Endothelial cell of umbilical vein (primary cell): ENCODE measurements at regions not wholly inside any gene's neighbourhood (a gene's known extent, or its start where the extent isn't known, plus 50 kb on each side); places are given as distances from the start of the nearest gene placed in this dataset.

Experiments used
- BruUV-seq: library from RNA; stranded (reverse); fragments of 400-500 nt; replicated peaks from 2 replicates; lab custom pipeline; 2021; lab: Mats Ljungman, UMichigan
- CTCF ChIA-PET: fragments of 300-600, 350-600 bp; sonication (Branson Sonifier 250); formaldehyde crosslinking; loops from one replicate; lab custom pipeline; 2021; ENCODE audit warnings: antibody characterized with exemption, inconsistent platforms; lab: Charles Lee
- POLR2A ChIA-PET: fragments of 300-600, 350-600 bp; sonication (Branson Sonifier 250); formaldehyde crosslinking; loops from one replicate; lab custom pipeline; 2021; ENCODE audit warnings: antibody characterized with exemption, inconsistent platforms; lab: Charles Lee
- DNase-seq: peaks from one replicate; pipeline ENCODE4 v3.0.0-alpha.2; 2011; ENCODE audit warnings: low read depth, low spot score
- FAIRE-seq: peaks from 2 replicates; lab custom pipeline; 2011; peaks lifted over from hg19 to GRCh38; lab: Jason Lieb, UNC
- H2AFZ ChIP-seq: 2 replicates; pipeline ENCODE4 v1.6.0; 2012; ENCODE audit warnings: low read depth, low read length, control low read depth, inconsistent platforms
- H3K27ac ChIP-seq: 2 replicates; pipeline ENCODE4 v1.5.1; 2011; ENCODE audit warnings: low read depth, mild to moderate bottlenecking, control low read depth, low read length, moderate library complexity; ENCODE audit not compliant: insufficient read depth
- H3K27me3 ChIP-seq, 2 experiments: 2 replicates each; pipeline versions ENCODE4 v1.6.0 to v1.6.1; 2011; ENCODE audit warnings: low read length in 2 of 2, mixed read lengths in 1 of 2; ENCODE audit not compliant: control insufficient read depth in 2 of 2, insufficient read depth in 2 of 2
- H3K36me3 ChIP-seq, 2 experiments: 2 replicates in 1 of 2; 3 replicates in 1 of 2; pipeline ENCODE4 v1.5.1; 2011; ENCODE audit warnings: low read length in 2 of 2, mild to moderate bottlenecking in 1 of 2, moderate library complexity in 1 of 2; ENCODE audit not compliant: control insufficient read depth in 2 of 2, insufficient read depth in 2 of 2; ENCODE audit errors: extremely low read depth in 1 of 2
- H3K4me1 ChIP-seq: 3 replicates; pipeline ENCODE4 v1.5.1; 2011; ENCODE audit warnings: mild to moderate bottlenecking, low read length; ENCODE audit not compliant: control insufficient read depth, insufficient read depth; ENCODE audit errors: extremely low read depth
- H3K4me2 ChIP-seq: 2 replicates; pipeline ENCODE4 v1.6.1; 2011; ENCODE audit warnings: low read length, control low read depth, mixed read lengths; ENCODE audit not compliant: insufficient read depth
- H3K4me3 ChIP-seq, 3 experiments: fragments of 200-600 bp in 1 of 3; sonication (generic), shearing (Covaris generic) in 1 of 3; replicated peaks in 1 of 3; 2 replicates each; pipeline ENCODE4 v1.5.1; 2011 to 2016; ENCODE audit warnings: control low read depth in 3 of 3, low read length in 3 of 3, mild to moderate bottlenecking in 2 of 3, inconsistent platforms in 1 of 3, low read depth in 1 of 3, moderate library complexity in 1 of 3; ENCODE audit not compliant: insufficient read depth in 1 of 3
- H3K79me2 ChIP-seq: 2 replicates; pipeline ENCODE4 v1.6.0; 2012; ENCODE audit warnings: low read length, inconsistent platforms; ENCODE audit not compliant: control insufficient read depth, insufficient read depth
- H3K9ac ChIP-seq: replicated peaks from 2 replicates; pipeline ENCODE3; 2011; ENCODE audit warnings: low read length, control low read depth; ENCODE audit not compliant: insufficient read depth; ENCODE audit errors: extremely low read depth
- H3K9me1 ChIP-seq: replicated peaks from 3 replicates; pipeline ENCODE4 v1.6.0; 2011; ENCODE audit warnings: mild to moderate bottlenecking, low read length; ENCODE audit not compliant: control insufficient read depth, insufficient read depth; ENCODE audit errors: extremely low read depth
- H3K9me3 ChIP-seq: replicated peaks from 2 replicates; pipeline ENCODE4 v1.5.1; 2012; ENCODE audit warnings: low read length, inconsistent platforms; ENCODE audit not compliant: control insufficient read depth, insufficient read depth
- H4K20me1 ChIP-seq: replicated peaks from 2 replicates; pipeline ENCODE3; 2011; ENCODE audit warnings: mild to moderate bottlenecking, low read length; ENCODE audit not compliant: control insufficient read depth, insufficient read depth; ENCODE audit errors: extremely low read depth
- CTCF ChIP-seq, 2 donors: IDR thresholded peaks; 1 replicate in 1 of 2; 2 replicates in 1 of 2; pipeline ENCODE4 v1.5.1; 2011; ENCODE audit warnings: low read length in 2 of 2, mild to moderate bottlenecking in 2 of 2, moderate library complexity in 2 of 2, control low read depth in 1 of 2, inconsistent platforms in 1 of 2, low read depth in 1 of 2; ENCODE audit not compliant: insufficient read depth in 1 of 2; ENCODE audit errors: extremely low read depth in 1 of 2
- EZH2 ChIP-seq: IDR thresholded peaks from 2 replicates; pipeline ENCODE4 v1.6.1; 2012; ENCODE audit warnings: borderline replicate concordance, low read depth, mild to moderate bottlenecking, moderate library complexity, low read length, inconsistent platforms; ENCODE audit not compliant: severe bottlenecking
- FOS ChIP-seq: IDR thresholded peaks from 2 replicates; pipeline ENCODE4 v1.6.1; 2011; ENCODE audit warnings: mild to moderate bottlenecking, low read length, moderate library complexity, borderline replicate concordance; ENCODE audit not compliant: insufficient read depth
- GATA2 ChIP-seq: IDR thresholded peaks from 2 replicates; pipeline ENCODE4 v1.7.0; 2011; ENCODE audit warnings: low read depth, mild to moderate bottlenecking, moderate library complexity, mixed read lengths, low read length; ENCODE audit not compliant: insufficient read length, insufficient read depth
- JUN ChIP-seq: IDR thresholded peaks from 2 replicates; pipeline ENCODE4 v1.6.1; 2011; ENCODE audit warnings: borderline replicate concordance, low read depth; ENCODE audit not compliant: insufficient read length, insufficient read depth
- MAX ChIP-seq: IDR thresholded peaks from 2 replicates; pipeline ENCODE4 v1.6.1; 2011; ENCODE audit not compliant: insufficient read depth, insufficient read length
- MYC ChIP-seq: IDR thresholded peaks from one replicate; pipeline ENCODE4 v1.6.1; 2011; ENCODE audit warnings: mild to moderate bottlenecking, low read depth, low read length
- POLR2A ChIP-seq: IDR thresholded peaks from 2 replicates; pipeline ENCODE4 v1.6.1; 2012; ENCODE audit warnings: low read depth, mild to moderate bottlenecking, control low read depth, low read length
- POLR2AphosphoS5 ChIP-seq: IDR thresholded peaks from 2 replicates; pipeline ENCODE4 v1.6.1; 2012; ENCODE audit warnings: low read depth, mild to moderate bottlenecking, control low read depth, low read length, moderate library complexity; ENCODE audit not compliant: insufficient read depth
- dilution Hi-C: fragments of 300-500 bp; cut with MboI; formaldehyde crosslinking; loops from one replicate; pipeline ENCODE4 v1.15.0; 2019; ENCODE audit warnings: low sequenced_read_pairs; ENCODE audit not compliant: extremely low pct_ligation_motif_present
- intact Hi-C: fragments of 100-400 bp; cut with micrococcal nuclease; formaldehyde crosslinking; loops from one replicate; pipeline ENCODE4 v1.10.0; 2022

GRCh38 chr12:14270392-14270791 is 95.1 kb upstream of the ATF7IP start:
- BruUV-seq, result no TSS peak
- intact Hi-C loops (no loop called here), dilution Hi-C loops (no loop called here)
- no peak overlapping the region for H3K27ac ChIP-seq
- no peak overlapping the region for H3K4me2 ChIP-seq
- H3K79me2 ChIP-seq, result no peaks in the 10 kb centered on the region
- H4K20me1 ChIP-seq, result no peaks in the 10 kb centered on the region
- H3K9me3 ChIP-seq, result no peaks in the 10 kb centered on the region
- ChIA-PET POLR2A (no interaction called here), CTCF (interaction anchor here (1.0 kb wide), 1 partner anchor 12 kb away, joined by 3 read pairs; no protein-coding TSS in a partner anchor)
- no peaks in the 10 kb centered on the region for H3K4me1 ChIP-seq
- H3K9ac ChIP-seq, result no peak overlapping the region
- DNase-seq, result no peak
- no peaks in the 10 kb centered on the region for H3K36me3 ChIP-seq
- TF ChIP-seq EZH2 (no peak), CTCF (IDR thresholded peaks at IDR 0.05; ENCODE audit: extremely low read depth in 1 of 2, insufficient read depth in 1 of 2, low read depth in 1 of 2, low read length in 2 of 2) (no peak), POLR2AphosphoS5 (no peak), MYC (no peak), MAX (no peak), FOS (no peak), POLR2A (no peak), GATA2 (no peak), JUN (no peak)
- no peak overlapping the region for H2AFZ ChIP-seq
- H3K27me3 ChIP-seq, result peaks cover 0 to 3% of the 10 kb centered on the region in 2 experiments
- FAIRE-seq, result no peak
- H3K4me3 ChIP-seq, result no peak overlapping the region
- H3K9me1 ChIP-seq, result no peaks in the 10 kb centered on the region
